ENCODE measurements at regions not wholly inside any gene's neighbourhood (a gene's known extent, or its start where the extent isn't known, plus 50 kb on each side); places are given as distances from the start of the nearest gene placed in this dataset.
A peak's percentile ranks its signal among the peaks of the same experiment; 100 is the strongest.
"Not testable (repeated sequence)": the region's sequence is repeated elsewhere in the genome, so short reads cannot be mapped to it uniquely, and the experiment has no call there.

GRCh38 chr7:8314566-8314965, 52.6 kb upstream of the ICA1 start:
- no peak for DNase-seq (ENCODE audit: low spot score)

- DNase-seq (ENCODE audit: low spot score), result no peak
These were observed 57.1 kb upstream of the ICA1 start for GRCh38 chr7:8319115-8319514.

GRCh38 chr7:8320174-8320573, 58.2 kb upstream of the ICA1 start:
- DNase-seq (ENCODE audit: low spot score), result no peak

- DNase-seq (ENCODE audit: low spot score), result no peak
These were observed 59.3 kb upstream of the ICA1 start for GRCh38 chr7:8321312-8321711.

GRCh38 chr7:8322667-8323066, 60.7 kb upstream of the ICA1 start:
- DNase-seq (ENCODE audit: low spot score), result no peak

GRCh38 chr7:8325067-8325466, 63.1 kb upstream of the ICA1 start:
- DNase-seq (ENCODE audit: low spot score), result no peak

GRCh38 chr7:8327199-8327598, 65.2 kb upstream of the ICA1 start:
- DNase-seq (ENCODE audit: low spot score), result no peak

GRCh38 chr7:8338206-8338605, 76.2 kb upstream of the ICA1 start:
- DNase-seq (ENCODE audit: low spot score), result no peak

GRCh38 chr7:8343556-8343955, 81.6 kb upstream of the ICA1 start:
- no peak for DNase-seq (ENCODE audit: low spot score)

GRCh38 chr7:8347395-8347794, 85.4 kb upstream of the ICA1 start:
- not testable (repeated sequence) for DNase-seq (ENCODE audit: low spot score)

- not testable (repeated sequence) for DNase-seq (ENCODE audit: low spot score)
These were observed 81.8 kb upstream of the NXPH1 start for GRCh38 chr7:8351654-8352053.

- DNase-seq (ENCODE audit: low spot score), result no peak
These were observed 79.4 kb upstream of the NXPH1 start for GRCh38 chr7:8353991-8354390.

GRCh38 chr7:8354503-8354902, 78.9 kb upstream of the NXPH1 start:
- DNase-seq (ENCODE audit: low spot score), result no peak

- no peak for DNase-seq (ENCODE audit: low spot score)
These were observed 77.3 kb upstream of the NXPH1 start for GRCh38 chr7:8356071-8356470.

- DNase-seq (ENCODE audit: low spot score), result no peak
These were observed 75.9 kb upstream of the NXPH1 start for GRCh38 chr7:8357536-8357935.

- no peak for DNase-seq (ENCODE audit: low spot score)
These were observed 72.8 kb upstream of the NXPH1 start for GRCh38 chr7:8360564-8361153.

- peak; percentile 18 for DNase-seq (ENCODE audit: low spot score)
These were observed 70.6 kb upstream of the NXPH1 start for GRCh38 chr7:8362723-8363369.

- no peak for DNase-seq (ENCODE audit: low spot score)
These were observed 69.9 kb upstream of the NXPH1 start for GRCh38 chr7:8363407-8364015.

GRCh38 chr7:8365499-8366110, 67.8 kb upstream of the NXPH1 start:
- peak; percentile 30 for DNase-seq (ENCODE audit: low spot score)

- DNase-seq (ENCODE audit: low spot score), result not testable (repeated sequence)
These were observed 65.4 kb upstream of the NXPH1 start for GRCh38 chr7:8368007-8368406.

- no peak for DNase-seq (ENCODE audit: low spot score)
These were observed 61.7 kb upstream of the NXPH1 start for GRCh38 chr7:8371742-8372141.

- no peak for DNase-seq (ENCODE audit: low spot score)
These were observed 59.6 kb upstream of the NXPH1 start for GRCh38 chr7:8373851-8374250.

GRCh38 chr7:8378349-8379019, 54.9 kb upstream of the NXPH1 start:
- DNase-seq (ENCODE audit: low spot score), result no peak

Data from iPS-NIHi11 (cell line).